Glomerular visceral epithelial cell (primary cell): ENCODE measurements at regions not wholly inside any gene's neighbourhood (a gene's known extent, or its start where the extent isn't known, plus 50 kb on each side); places are given as distances from the start of the nearest gene placed in this dataset.
"Not testable (repeated sequence)": the region's sequence is repeated elsewhere in the genome, so short reads cannot be mapped to it uniquely, and the experiment has no call there.

Experiments used
- DNase-seq: peaks from one replicate; pipeline ENCODE4 v3.0.0-alpha.2; 2016; ENCODE audit errors: extremely low spot score

DNA sequence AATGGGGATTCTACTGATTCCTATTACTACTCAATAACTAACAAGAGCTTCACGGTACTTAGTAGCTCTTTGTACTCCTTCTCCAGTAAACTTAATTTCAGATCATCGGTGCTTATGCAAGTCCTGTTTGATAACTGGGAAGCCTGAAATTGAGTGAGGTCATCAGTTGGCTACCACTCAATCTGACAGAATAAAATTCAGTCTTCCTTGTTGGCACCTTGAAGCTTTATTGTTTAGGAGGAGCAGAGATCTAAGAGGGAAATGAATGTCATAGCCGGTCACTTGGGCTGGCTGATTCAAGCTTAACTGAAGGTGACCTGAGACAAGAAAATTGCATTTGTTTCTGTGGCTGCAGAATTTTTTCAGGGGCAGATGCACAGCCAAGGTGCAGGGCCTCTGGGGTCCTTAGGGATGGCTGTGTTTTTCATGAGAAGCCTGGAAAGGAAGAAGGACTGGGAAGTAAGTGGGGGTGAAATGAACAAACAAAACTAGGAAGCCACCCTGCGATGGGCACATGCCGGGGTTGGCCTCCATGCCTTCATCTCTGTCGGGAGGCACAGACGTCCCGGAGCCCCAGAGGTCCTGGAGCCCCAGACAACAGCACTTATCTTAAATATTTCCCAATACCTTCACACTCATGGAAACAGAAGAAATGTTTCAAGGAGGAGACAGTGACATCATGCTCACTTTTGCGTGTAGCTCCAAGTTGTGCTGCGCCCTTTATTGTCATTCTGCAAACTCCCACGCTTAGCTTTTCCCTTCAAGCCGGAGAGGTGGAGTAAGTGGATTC is 85.0 kb upstream of the KIF5B start:
- DNase-seq: no peak

DNA sequence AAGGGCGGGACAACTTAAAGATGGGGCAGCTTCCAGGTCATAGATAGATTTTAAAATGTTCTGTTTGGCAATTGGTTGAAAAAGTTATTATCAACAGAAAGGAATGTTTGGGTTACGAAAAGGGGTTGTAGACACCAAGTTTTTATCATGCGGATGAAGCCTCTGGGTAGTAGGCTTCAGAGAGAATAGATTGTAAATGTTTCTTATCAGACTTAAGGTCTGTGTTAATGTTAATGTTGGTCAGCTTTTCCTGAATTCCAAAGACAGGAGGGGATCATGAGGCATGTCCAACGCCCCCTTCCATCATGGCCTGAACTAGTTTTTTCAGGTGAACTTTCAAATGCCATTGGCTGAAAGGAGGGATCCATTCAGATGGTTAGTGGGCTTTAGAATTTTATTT is 84.2 kb upstream of the KIF5B start:
- DNase-seq: no peak

DNA sequence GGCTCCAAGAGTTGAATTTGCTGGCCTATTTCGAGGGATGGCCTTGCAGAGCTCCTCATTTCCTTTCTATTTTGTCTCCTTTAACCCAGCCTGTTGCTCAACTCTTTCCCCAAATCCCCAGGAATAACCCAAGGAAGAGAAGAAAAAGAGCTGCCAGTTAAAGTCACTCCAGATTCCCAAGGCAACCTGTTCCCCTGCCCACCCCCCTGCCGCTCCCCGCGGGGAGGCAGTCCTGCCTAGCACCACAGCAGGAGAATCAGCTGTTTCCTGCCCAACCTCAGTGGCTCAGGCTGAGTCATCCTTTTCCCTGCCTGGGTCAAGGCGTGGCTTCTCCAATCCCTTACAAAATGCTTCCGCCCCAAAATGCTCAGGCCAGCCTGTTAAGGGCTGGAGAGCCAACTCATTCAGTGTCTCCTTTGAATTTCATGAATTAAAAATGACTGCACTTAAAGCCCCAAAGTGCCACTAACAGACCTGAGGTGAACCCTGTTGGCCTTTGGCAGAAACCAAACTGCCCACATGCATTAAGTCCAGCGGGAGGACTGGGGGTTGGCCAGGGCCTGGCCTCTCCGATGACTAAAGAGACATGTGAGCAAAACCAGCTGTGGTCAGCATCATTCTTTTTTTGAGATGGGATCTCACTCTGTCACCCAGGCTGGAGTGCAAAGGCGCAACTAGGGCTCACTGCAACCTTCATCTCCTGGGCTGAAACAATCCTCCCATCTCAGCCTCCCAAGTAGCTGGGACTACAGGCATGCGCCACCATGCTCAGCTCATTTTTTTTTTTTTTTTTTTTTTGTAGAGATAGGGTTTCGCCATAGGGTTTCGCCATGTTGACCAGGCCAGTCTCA is 83.2 kb upstream of the KIF5B start:
- DNase-seq: peak; percentile 89

DNA sequence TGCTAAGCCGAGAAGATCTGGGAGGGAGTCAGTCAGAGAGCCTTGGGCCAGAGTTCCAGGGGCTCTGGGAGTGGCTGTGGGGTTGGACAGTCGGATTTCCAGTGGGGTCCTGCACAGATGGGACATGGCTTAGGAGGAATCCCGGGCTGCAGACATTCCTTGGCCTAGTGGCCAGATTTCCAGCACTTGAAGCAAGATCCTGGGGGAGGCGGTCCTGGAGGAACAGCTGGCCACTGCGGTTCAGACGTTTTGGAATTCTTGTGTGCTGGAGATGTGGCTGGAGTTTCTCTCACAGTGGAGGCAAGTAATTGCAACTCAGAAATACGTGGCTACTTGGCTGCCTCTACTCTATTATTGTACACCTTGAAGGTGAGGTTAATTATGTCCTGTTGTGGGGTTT is 80.7 kb upstream of the KIF5B start:
- not testable (repeated sequence) for DNase-seq

DNA sequence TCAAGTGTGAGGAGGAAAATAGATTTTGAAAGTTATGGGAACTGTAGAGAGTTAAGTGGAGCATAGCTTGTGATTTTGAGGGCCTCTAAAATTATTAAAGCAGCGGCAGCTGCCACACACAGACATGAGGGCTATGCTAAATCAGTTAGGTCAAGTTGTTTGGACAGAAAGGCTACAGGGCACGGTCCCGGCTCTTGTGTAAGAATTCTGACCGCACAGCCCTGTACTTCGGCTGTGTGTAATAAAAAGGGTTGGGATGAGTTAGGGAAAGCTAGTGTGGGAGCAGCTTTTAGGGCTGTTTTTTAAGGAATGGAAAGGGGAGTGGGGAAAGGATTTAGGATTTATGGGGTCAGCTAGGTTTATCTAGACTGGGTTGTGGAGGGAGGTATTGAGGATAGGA is 79.6 kb upstream of the KIF5B start:
- not testable (repeated sequence) for DNase-seq

DNA sequence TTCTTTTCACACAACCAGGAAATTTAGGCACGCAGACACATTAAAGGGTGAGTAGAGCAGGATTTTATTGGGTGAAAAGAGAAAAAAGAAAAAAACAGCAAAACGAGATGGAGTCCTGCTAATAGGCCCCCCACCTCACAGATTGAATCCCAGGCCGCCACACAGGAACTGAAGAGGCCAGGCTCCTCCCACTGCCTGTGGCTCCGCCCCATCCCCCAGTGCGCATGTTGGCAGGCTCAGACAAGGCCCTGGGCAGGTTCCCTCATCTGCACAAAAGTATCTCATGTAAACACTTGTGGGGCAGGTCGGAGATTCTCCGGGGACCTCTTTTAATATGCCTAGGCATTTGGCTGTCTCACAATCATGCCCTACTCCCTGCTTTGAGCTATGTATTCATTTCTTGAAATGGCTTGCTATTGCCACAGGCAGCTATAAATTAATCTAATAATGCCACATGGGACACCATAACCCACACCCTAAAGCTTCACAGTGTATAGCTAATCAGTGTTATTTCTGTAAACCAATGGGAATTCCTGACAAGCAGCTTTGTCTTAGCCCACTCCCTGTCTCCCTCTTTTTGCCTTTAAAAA is 76.2 kb upstream of the KIF5B start:
- DNase-seq: no peak

DNA sequence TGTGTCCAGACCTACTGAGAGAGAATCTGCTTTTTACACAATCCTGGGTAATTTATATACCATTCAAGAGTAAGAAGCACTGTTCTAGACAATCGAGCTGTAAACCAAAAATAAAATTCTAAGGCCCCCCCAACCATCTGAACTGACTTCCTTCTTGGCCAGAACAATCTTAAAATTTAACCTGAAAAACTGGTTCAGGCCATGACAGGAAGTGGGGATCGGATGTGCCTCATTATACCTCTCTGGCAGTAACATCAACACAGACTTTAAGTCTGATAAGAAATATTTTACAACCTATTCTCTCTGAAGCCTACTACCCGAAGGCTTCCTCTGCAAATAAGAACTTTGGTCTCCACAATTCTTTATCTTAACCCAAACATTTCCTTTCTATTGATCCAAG is 75.2 kb upstream of the KIF5B start:
- DNase-seq: no peak

DNA sequence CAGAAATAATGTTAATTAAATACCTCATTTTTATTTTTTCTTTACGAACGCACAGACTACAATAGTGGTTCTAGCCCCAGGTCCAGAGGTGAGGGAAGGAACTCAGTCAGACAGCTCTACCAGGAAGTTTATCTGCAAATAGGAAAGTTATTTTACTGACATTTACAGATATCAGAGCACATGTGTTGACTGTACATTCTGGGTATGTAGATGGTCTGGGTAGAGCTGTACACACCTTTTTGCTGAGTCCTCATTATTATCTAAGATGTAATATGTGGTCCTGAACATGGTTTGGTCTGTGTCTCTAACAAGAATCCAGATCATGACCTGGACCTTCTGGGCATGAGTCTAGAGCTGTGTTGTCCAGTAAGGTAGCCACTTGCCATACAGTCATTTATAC is 74.6 kb upstream of the KIF5B start:
- no peak for DNase-seq

DNA sequence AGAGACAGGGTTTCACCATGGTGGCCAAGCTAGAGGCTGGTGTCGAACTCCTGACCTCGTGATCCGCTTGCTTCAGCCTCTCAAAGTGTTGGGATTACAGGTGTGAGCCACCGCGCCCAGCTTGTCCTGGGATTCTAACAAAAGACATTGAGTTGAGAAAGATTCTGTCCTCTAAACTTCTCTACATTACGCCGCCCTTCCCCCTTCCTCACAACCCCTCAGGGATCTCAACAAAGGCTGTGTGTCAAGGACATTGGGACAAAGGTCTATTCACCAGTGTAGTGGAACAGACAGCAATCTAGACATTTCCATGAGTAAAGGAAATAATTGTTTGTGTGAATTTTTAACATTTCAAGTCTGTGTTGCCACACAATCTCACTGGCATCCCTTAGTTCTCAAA is 68.8 kb upstream of the KIF5B start:
- no peak for DNase-seq

DNA sequence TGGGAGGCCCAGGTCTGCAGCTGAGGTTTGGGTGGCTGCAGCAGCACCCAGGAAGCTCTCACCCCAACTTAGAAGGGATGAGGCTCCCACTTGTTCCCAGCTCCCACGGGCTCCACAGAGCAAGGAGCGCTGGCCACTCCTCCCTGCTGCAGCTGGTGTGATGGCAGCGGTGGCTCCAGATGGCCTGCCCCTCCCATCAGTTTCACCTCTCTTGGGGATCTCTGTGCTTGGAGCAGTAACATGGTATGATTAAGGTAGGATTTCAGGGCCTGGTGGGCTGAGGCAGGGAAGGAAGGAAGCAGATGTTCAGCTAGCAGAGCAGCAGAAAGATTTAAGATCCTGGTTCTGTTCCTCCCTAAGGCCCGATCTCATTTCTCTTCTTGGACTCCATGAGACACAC is 66.8 kb upstream of the KIF5B start:
- DNase-seq: no peak

DNA sequence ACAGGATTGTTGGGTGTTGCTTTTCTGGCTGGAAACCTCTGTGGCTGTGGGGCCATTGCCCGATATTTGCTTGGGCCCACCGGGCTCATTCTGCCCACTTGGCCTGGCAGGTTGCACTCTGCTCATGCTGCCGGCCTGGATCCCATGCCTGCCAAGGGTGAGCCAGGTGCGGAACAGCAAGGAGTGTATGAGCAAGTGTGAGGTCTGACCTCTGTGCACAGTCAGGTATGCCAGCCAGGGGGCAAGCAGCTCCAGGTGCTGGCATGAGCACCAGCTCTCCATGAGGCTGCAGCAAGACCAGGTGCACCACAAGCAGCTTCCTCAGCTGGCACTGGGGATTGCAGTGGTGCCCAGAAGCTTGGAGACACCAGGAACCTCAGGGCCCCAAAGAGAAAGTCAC is 65.4 kb upstream of the KIF5B start:
- no peak for DNase-seq

DNA sequence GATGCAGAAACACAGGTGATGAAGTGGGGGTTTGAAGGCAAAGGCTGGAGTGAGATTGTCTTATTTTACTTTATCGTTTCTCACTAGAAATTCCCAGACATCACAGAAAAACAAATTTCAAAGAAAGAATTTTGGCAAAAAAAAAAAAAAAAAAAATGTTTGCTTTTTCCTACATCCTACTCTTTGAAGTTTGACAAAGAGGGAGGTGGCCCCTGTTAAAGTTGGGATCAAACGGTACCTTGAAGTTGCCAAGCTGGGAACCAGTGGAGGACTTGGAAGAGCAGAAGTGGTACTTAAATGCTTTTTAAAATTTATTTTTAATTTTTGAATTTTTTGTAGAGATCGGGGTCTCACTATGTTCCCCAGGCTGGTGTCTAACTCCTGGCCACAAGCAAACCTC is 63.9 kb upstream of the KIF5B start:
- DNase-seq: no peak

DNA sequence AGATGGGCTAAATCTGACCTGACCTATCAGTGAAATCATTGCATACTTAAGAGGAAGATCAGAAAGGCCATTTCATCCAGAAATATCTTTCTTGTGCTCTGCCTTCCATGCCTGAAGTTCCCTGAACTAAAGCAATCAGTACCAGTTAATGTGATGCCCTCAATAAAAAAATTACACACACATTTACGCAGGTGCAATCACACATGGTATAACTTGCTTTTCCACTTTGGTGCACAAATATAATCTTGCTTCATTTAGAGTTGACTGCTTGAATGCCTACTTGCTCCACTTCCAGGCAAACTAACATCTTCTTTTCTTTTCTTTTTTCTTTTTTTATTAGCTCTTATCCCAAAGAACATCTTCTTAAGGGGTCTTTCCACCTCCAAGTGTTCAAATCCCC is 58.3 kb upstream of the KIF5B start:
- no peak for DNase-seq

DNA sequence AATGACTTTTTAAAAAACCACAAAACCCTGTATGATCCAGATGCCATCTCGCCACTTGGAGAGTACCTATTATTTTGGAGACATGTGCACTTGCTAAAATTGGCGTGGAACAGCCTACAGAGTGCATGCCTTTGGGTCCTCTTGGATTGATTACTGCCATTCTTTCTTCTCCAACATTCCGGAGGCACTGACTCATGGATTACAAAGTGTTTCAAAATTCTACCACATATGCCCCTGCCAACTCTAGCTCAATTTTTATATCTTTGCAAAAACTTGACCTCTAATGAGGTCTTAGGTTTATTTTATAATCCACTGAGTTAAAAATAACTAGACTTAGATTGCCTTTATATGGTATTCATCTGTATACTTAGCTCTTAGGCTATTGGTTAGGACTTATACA is 55.8 kb upstream of the KIF5B start:
- peak; percentile 66 for DNase-seq

DNA sequence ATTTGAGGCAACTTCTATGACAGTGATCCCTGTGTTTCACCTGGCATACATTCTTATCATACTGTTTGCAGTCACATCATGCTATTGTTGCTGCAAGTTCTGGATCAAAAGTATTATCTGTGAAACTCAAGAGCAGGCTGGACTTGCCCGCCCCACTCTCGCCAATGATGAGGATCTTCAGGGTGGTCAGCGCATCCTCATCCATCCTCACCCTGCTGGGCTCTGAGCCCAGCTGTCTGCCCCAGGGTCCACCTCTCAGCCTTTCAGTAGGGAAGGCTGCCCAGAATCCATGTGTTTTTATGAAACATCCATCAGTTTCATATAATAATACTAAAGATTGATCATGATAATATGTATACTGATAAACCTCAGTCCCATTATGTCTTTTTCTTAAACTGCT is 55.4 kb upstream of the KIF5B start:
- no peak for DNase-seq

DNA sequence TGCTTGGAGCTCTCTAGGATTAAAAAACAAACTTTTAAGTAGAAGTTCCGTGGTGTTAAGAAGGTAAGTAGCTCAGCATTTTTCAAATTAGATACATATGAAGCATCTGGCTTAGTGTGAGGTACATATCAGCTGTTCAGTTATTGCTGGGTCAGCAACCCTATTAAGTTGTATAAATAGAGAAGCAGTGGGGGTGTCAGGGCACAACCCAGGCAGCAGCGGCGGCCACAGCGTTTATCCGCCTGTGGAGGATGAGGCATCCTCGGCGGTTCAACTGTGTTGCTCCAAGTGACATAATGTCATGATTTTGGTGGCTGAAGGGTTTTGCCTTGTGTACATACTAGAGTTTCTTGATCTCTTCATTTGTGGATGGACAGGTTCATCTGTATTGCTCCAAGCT is 54.6 kb upstream of the KIF5B start:
- no peak for DNase-seq

DNA sequence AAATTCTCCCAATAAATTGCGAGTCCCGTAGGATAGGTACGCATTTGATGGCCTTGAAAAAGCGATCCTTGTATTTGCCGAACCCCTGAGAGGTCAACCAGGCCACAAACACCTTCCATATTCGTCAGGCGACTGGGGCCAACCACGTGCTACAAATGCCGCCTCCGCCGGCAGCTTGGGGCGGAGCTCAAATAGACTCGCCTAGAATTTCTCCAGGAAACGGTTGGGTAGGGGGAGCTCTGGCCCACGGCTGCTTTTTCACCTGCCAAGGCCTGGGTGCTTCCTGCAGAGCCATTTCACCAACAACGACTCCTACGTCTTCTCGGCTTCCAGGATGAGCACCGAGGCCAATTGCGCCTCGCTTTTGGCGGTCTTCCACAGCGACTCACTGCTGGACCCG is 53.4 kb upstream of the KIF5B start:
- no peak for DNase-seq
